Left ventricle myocardium superior (tissue), 1 donor: ENCODE measurements at regions not wholly inside any gene's neighbourhood (a gene's known extent, or its start where the extent isn't known, plus 50 kb on each side); places are given as distances from the start of the nearest gene placed in this dataset.
A peak's percentile ranks its signal among the peaks of the same experiment; 100 is the strongest.
"Not testable (repeated sequence)": the region's sequence is repeated elsewhere in the genome, so short reads cannot be mapped to it uniquely, and the experiment has no call there.

Experiments used
- ATAC-seq: fragments of 200-7000 bp; cut with Tn5 transposase; one replicate; pipeline ENCODE4 v1.9.1; 2020; ENCODE audit warnings: mild to moderate bottlenecking, moderate library complexity
- DNase-seq: peaks from one replicate; pipeline ENCODE4 v3.0.0-alpha.2; 2020
- intact Hi-C: fragments of 100-400 bp; cut with micrococcal nuclease; formaldehyde crosslinking; loops from one replicate; pipeline ENCODE4 v1.11.0; 2022
- donor health status: DM: no; HTN: yes; CAD: no; lungs with severe emphysema.

DNA sequence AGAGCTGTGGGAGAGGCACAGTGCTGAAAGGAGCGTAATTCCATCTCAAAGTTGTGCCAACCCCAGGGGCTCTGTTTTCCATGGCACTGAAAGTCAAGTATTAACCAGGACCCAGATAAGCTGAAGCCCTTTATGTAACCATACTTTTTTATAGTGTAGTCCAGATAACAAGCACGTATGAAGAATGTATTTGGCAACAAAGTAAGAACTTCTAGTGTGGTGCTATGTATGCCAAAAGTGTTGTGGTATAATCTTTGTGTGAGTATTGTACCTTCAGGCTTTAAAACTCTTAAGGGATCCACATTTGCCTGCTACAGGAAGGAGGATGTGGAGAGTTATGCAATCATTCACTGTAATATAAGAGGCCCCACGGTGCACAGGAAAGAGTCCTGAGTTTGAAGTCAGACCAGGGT lies 129.4 kb downstream of the IBTK start:
- ATAC-seq = peak; percentile 94
- peak; percentile 27 for DNase-seq
- intact Hi-C loops = no loop called here

DNA sequence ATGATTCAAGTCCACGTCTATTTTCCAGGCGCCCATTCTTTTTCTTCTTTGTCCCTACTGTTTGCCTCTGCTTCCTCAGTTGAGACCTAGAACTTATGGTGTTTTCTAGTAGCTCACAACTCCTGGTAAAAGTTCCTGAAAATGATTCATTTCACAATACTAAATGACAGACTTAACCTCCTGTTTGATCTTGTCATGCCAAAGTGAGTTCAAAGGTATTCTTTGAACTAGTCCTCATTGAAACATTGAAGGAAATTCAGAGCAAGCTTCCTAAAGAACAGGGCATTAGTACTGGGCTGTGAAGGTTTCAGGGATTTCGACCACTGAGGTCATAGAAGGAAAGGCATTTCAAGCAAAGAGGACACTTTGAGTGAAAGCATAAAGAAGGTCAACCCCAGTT lies 132.8 kb downstream of the IBTK start:
- intact Hi-C loops = no loop called here
- DNase-seq = no peak
- no peak for ATAC-seq

DNA sequence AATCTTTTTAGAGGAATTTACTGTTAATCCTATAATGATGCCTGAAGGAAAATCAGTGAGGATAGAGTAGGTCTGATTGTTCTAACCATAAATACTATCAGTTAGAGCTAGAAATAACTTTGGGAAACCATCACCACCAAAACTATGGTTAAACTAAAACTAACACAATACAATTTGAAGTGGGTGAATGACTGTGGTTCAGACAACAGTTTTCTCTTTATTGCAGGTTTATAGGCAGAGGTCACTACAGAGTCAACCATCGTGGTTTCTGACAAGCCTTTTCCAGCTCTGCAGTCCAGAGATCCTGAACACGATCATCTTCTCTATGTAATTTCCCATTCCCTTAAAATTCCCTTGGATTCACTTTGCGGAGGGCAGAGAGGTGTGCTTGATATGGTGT lies 134.3 kb downstream of the IBTK start:
- intact Hi-C loops = no loop called here
- no peak for DNase-seq
- no peak for ATAC-seq

DNA sequence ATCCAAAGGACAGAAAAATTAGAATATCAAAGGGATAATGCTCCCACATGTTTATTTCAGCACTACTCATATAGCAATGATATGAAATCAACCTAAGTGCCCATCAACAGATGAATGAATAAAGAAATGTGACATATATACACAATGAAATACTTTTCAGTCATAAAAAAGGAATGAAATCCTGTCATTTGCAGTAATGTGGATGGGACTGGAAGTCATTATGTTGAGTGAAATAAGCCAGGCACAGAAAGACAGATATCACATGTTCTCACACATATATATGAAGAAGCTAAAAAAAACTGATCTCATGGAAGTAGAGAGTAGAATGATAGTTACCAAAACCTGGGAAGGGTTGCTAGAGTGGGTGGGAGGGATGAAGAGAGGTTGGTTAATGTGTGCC lies 135.7 kb downstream of the IBTK start:
- no peak for DNase-seq
- intact Hi-C loops = no loop called here
- ATAC-seq = no peak

DNA sequence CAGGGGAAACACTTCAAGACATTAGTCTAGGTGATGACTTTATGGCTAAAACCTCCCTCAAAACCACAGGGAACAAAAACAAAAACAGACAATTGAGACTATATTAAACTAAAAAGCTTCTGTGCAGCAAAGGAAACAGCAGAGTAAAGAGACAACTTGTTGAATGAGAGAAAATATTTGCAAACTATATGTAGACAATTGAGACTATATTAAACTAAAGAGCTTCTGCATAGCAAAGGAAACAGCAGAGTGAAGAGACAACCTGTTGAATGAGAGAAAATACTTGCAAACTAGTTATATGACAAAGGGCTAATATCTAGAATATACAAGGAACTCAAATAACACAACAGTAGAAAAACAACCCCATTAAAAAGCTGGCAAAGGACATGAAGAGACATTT lies 136.4 kb downstream of the IBTK start:
- intact Hi-C loops = no loop called here
- DNase-seq (no peak), ATAC-seq (no peak)

DNA sequence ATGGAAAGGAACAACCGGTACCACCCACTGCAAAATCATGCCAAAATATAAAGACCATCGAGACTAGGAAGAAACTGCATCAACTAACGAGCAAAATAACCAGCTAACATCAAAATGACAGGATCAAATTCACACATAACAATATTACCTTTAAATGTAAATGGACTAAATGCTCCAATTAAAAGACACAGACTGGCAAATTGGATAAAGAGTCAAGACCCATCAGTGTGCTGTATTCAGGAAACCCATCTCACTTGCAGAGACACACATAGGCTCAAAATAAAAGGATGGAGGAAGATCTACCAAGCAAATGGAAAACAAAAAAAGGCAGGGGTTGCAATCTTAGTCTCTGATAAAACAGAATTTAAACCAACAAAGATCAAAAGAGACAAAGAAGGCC lies 144.4 kb downstream of the IBTK start:
- intact Hi-C loops, ATAC-seq: not testable (repeated sequence)

DNA sequence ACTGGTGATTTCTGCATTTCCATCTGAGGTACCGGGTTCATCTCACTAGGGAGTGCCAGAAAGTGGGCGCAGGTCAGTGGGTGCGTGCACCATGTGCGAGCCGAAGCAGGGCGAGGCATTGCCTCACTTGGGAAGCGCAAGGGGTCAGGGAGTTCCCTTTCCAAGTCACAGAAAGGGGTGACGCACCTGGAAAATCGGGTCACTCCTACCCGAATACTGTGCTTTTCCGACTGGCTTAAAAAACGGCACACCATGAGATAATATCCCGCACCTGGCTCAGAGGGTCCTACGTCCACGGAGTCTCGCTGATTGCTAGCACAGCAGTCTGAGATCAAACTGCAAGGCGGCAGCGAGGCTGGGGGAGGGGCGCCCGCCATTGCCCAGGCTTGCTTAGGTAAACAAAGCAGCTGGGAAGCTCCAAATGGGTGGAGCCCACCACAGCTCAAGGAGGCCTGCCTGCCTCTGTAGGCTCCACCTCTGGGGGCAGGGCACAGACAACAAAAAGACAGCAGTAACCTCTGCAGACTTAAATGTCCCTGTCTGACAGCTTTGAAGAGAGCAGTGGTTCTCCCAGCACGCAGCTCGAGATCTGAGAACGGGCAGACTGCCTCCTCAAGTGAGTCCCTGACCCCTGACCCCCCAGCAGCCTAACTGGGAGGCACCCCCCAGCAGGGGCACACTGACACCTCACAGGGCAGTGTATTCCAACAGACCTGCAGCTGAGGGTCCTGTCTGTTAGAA lies 146.0 kb downstream of the IBTK start:
- intact Hi-C loops, ATAC-seq, DNase-seq: not testable (repeated sequence)

More for the DNA sequence above, 144.4 kb downstream of the IBTK start:
- not testable (repeated sequence) for DNase-seq

DNA sequence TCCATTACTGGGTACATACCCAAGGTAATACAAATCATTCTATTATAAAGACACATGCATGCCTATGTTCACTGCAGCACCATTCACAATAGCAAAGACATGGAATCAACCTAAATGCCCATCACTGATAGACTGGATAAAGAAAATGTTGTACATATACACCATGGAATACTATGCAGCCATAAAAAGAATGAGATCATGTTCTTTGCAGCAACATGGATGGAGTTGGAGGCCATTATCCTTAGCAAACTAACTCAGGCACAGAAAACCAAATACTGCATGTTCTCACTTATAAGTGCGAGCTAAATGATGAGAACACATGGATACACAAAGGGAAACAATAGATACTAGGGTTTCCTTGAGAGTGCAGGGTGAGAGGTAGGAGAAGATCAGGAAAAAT lies 146.8 kb downstream of the IBTK start:
- ATAC-seq, DNase-seq, intact Hi-C loops: not testable (repeated sequence)

DNA sequence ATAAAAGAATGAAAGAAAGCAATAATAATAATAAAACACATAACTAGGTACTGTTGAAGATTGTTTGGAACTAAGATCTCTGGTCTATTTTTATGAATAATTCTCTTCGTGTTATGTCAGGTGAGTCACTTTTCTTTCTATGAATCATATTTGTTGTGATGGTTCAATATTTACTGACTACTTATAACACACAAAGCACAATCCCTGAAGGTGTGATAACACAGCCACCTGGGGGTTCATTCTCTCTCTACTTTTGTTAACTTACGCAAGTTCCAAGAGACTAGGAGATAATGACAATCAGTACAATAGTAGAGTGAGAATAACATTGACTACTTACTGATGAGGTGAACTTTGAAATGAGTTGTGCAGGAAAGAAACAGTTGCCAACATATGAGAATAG lies 149.9 kb downstream of the IBTK start:
- intact Hi-C loops = no loop called here
- DNase-seq (no peak), ATAC-seq (no peak)

DNA sequence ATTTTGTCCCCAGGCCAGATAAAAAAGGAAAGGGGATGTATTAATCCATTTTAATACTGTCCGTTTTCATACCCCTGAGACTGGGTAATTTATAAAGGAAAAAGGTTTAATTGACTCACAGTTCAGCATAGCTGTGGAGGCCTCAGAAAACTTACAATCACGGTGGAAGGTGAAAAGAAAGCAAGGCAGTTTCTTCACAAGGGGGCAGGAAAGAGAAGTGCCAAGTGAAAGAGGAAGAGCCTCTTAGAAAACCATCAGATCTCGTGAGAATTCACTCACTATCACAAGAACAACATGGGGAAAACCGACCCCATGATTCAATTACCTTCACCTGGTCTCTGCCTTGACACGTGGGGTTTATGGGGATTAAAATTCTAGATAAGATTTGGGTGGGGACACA lies 152.5 kb downstream of the IBTK start:
- intact Hi-C loops = no loop called here
- ATAC-seq (no peak), DNase-seq (no peak)

DNA sequence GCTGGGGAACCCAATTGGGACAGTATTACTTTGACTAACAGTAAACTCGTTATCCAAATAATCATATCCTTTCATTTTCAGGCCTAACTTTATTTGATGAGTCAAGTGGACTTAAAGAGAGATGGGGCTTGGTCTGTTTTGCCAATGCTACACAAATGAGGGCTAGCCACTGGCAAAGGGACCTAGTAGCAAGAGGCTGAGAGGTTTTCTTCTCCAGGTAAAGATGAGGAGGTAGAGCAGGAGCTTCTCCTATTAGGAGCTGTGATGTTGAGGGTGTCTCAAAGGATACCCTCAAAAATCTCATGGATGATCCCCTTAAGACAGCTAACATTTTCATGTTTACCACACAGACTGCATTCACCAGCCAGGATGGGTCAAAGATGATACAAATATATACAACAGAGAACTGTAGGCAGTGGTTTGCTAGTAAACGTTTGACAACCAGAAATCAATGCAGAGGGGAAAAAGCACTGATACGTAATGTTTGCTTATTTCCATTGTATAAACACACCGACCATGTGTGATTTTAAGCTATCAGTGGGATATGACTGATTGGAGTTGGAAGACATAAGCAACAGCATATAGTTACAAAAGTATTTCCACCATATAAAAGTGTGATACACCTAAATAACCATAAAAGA lies 153.3 kb downstream of the IBTK start:
- intact Hi-C loops = no loop called here
- DNase-seq (no peak), ATAC-seq (no peak)

DNA sequence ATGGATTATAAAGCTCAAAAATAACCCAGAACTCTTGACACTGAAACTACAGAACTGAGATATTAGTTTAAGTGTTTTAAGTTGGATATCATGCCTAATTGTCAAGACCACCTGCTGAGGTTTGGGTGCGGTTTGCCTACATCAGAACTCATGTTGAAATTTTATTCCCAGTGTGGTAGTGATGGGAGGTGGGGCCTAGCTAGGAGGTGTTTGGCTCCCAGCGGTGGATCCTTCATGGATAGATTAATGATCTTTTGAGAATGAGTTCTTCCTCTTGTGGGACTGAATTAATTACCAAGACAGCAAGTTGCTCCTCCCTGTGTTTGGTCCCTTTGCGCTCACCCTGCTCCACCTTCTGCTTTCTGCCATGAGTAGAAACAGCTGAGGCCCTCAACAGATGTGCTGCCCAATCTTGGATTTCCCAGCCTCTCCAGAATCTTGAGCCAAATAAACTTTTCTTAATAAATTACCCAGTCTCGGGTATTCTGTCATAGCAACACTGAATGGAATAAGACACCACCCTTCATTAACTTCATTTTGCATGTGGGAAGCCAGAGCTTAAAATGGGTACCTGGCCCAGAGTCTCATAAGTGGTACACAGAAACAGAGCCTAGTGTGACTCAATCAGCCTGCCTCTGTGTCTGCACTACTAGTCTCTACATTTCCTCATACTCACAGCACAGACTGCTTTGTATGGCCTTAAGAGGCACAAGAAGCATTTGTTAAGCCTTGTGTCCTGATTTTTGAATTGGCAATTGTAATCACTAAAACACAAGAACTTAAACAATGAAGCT lies 158.4 kb downstream of the IBTK start:
- DNase-seq (no peak), ATAC-seq (peak; percentile 34)
- intact Hi-C loops = no loop called here

DNA sequence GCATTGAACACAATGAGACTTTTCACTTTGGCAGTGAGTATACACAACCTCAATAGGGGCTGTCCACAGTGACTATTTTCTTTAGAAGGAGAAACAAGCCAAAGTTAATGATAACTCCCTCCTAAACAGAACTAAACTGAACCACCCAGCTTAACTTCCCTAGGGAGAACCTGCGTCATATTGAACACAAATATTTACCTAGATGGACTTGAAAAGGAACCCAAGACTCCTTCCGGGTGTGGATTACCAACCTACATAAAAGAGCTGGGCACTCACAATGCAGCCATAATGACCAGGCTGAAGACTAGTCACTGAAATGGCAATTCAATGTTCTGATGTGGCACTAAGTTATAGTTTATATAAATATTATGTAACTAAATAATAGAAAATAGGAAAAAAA lies 160.6 kb downstream of the IBTK start:
- no peak for DNase-seq
- ATAC-seq = no peak
- intact Hi-C loops = no loop called here

DNA sequence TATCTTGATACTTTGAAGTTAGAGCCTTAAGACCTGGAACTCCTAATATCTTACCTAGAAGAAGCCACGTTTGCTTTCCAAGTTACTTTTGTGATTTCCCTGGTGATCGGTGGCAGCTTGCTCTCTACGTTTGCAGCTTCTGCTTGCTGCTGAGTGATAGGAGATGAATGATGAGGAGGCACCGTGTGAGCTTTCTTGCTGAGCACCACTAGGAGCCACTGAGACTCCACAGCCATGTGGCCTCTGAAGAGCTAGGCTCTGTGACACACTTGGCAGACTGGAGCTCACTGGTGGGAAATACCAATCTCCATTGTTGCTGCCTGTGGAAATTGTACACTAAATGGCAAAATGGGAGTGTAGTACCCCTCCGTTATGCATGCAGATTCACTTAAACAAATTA lies 161.8 kb downstream of the IBTK start:
- intact Hi-C loops = no loop called here
- peak; percentile 43 for ATAC-seq
- DNase-seq = no peak

DNA sequence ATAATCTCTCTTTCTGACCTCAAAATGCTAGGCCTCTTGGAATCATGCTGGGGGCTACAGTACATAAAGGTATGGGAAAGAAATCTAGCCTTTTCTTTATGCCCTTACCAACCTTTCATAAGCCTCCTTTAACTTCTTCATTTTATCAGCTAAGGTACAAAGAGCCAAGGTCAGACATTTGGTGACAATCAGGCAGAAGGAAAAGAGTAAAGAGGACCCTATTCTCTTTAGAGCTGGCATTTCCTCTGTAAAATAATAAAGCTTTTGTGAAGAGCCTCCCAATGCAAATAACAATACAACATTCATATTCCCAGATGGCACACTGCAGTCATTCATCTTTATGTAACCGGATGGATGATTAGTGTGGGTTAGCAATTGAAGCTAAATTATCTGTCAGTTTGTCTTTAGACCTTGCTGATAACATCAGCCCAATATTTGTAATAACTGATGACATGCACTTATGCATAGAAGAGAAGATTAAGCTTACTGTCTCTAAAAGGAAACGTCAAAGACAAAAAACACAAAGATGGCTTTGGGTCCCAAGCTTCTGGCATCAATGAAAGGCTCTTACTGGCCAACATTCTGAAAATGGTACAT lies 163.1 kb downstream of the IBTK start:
- ATAC-seq (no peak), DNase-seq (no peak)
- intact Hi-C loops = no loop called here

DNA sequence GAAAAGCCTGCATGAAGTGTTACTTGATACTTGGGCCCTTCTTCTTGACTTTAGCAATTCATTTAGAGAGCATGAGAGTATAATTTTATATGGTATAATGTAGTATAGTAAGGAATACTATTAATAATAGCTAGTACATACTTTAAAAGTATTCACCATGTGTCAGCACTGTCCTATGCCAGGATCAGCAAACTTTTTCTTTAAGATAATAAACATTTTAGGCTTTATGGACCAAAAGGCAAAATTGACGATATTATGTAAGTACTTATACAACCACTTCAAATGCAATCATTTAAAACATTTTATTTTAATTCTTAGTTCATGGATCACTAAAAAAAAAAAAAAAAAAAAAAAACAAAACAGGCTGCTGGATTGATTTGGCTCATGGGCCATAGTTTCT lies 163.9 kb downstream of the IBTK start:
- no peak for ATAC-seq
- intact Hi-C loops = no loop called here
- DNase-seq = no peak

DNA sequence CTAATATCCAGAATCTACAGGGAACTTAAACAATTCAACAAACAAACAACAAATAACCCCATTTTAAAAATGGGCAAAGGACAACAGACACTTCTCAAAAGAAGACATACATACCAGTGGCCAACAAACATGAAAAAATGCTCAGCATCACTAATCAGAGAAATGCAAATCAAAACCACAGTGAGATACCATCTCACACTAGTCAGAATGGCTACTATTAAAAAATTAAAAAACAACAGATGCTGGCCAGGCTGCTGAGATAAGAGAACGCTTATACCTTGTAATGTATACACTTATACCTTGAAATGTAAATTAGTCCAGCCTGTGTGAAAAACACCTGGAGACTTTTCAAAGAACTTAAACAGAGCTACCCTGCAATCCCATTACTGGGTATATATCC lies 166.8 kb downstream of the IBTK start:
- intact Hi-C loops = no loop called here
- no peak for ATAC-seq
- DNase-seq = no peak

DNA sequence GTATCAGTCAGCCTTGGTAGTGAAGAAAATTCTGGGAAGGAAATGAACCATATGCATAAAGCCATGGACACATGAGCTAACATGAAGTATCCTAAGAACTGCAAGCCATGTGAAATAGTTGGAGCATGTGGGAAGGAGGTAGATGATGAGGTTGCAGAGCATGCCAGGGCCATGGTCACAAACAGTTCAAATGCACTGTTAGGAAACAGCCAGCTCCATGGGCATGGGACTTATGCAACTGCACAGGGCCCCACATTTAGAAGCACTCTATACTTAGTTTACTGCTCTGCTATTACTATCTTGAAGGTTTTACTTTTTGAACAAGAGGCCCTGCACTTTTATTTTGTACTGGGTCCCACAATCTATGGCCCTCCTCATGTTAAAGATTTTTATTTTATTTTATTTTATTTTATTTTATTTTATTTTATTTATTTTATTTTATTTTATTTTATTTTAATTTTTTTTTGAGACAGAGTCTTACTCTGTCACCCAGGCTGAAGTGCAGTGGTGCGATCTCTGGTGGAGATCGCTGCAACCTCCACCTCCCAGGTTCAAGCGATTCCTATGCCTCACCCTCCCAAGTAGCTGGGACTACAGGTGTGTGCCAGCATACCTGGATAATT lies 169.1 kb downstream of the IBTK start:
- ATAC-seq (peak; percentile 54), DNase-seq (no peak)
- intact Hi-C loops = no loop called here

DNA sequence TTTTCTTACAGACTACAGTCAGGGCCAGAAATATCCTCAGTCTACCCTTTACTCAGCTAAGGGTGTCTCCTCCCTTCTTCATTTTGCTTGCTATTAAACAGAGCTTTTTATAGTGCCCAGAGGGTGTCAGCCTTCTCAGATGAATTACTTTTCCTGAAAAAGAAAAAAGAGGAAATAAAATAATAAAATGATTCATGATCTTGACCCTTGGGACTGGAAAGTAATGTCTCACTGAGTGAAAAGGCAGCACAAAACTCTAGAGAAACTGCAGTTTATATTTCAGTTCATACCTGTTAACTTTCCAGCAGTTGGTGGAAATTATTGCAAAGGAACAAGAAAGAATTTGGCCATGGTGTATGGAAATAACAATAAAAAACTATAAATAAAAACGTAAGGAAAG lies 170.6 kb downstream of the IBTK start:
- no peak for DNase-seq
- ATAC-seq = no peak
- intact Hi-C loops = no loop called here

DNA sequence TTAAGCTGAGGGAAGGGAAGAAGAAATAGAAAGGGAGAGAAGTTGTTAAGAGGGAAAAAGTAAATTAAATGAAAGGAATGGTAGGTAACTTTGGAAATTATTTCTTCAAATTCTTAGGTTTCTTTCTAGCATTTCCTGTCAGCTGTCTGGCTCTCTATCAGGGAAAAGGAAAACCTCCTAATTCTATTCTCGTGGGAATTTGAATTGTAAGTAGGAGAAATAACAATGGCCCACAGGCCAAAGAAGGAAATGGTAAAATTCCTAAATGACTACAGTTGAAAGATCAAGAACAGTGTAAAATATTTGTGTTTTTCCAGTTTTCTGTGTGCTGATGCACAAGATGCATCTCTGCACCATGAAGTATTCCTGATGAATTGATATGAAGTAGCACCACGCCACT lies 173.0 kb downstream of the IBTK start:
- DNase-seq = no peak
- no peak for ATAC-seq
- intact Hi-C loops = no loop called here
